Stimulated activated CD8-positive, alpha-beta memory T cell treated with anti-CD3 and anti-CD28 coated beads, Interleukin-4, amount 100 ng/mL, for 4 hours (primary cell): ENCODE measurements at regions not wholly inside any gene's neighbourhood (a gene's known extent, or its start where the extent isn't known, plus 50 kb on each side); places are given as distances from the start of the nearest gene placed in this dataset.
"Not testable (repeated sequence)": the region's sequence is repeated elsewhere in the genome, so short reads cannot be mapped to it uniquely, and the experiment has no call there.

Experiments used
- DNase-seq, 2 donors: peaks; one replicate each; pipeline ENCODE4 v3.0.0-alpha.2; 2020; ENCODE audit warnings: low read depth in 2 of 2, low spot score in 1 of 2

DNA sequence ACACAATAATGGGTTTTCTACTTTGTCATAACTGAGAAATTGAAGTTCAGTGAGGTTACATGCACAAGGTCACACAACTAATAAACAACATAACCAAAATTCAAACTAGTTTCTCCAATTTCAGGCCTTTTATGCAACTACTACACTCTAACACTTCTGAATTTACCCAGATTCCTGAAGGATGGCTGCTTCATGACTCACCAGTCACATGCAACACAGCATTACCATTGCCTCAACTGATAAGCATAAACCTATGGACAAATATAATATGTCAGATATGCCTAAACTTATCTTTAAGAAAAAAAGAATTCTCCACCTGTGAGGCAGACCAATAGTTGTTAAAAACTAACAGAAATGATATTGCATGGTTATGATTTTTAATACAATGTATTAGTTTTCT is 586.5 kb upstream of the SLC8A1 start:
- no peak for DNase-seq

- not testable (repeated sequence) for DNase-seq
Measured at GRCh38 chr2:41039750-41040149, 587.9 kb upstream of the SLC8A1 start.

GRCh38 chr2:41040782-41041520 is 589.1 kb upstream of the SLC8A1 start:
- no peak for DNase-seq

DNA sequence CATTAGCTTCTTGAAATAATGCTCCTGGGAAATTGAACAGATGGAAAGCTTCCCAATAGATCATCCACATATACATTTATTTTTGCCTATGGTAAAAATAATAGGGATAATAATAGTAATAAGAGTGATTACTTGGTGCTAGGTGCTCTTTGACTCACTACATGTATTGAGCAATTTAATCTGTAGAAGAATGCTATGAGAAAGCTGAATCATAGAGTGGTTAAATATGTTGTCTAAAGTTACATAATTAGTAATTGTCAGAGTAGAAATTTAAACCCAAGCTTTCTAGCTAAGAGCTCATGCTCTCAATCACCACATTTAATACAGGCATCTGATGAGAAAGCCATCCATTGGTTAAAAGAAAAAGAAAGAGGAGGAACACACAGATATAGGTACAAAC is 590.5 kb upstream of the SLC8A1 start:
- DNase-seq: no peak

GRCh38 chr2:41061356-41061755 is 609.5 kb upstream of the SLC8A1 start:
- DNase-seq: no peak

DNA sequence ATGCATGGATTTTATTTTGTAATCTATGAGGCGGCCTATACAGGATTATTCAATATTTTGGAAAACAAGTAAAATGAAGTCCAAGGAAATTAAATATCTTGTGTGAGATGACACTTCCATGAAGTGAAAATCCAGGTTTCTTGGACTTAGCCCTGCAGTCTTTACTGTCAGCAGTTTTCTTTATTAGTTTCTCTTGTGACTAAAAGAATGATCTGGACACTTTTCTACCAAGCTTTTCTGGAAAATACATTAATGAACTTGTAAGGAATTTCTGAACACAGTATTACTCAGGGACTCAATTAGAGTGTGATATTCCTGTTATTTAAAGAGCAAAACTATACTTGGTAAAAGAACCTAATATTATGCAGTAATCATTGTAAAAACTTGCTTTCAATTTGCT is 610.4 kb upstream of the SLC8A1 start:
- no peak for DNase-seq

- no peak for DNase-seq
Measured at GRCh38 chr2:41066168-41066567, 614.3 kb upstream of the SLC8A1 start.

DNA sequence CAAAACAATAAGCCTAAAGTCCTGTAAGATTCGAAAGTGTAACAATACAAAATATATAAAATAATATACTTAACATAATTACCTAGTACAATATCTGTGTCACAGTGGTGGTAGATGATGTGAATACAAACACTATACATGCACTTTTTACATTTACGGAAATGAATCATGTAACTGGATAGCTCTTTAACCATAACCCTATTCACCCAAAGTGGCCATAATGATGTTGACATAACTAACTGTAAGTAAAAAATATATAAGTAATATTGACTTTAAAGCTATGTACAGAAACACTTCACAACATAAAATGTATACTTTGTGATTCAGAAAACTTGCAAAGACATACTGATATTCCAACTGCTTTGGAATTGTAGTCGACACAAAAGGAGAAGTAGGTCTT is 616.9 kb upstream of the SLC8A1 start:
- no peak for DNase-seq

DNA sequence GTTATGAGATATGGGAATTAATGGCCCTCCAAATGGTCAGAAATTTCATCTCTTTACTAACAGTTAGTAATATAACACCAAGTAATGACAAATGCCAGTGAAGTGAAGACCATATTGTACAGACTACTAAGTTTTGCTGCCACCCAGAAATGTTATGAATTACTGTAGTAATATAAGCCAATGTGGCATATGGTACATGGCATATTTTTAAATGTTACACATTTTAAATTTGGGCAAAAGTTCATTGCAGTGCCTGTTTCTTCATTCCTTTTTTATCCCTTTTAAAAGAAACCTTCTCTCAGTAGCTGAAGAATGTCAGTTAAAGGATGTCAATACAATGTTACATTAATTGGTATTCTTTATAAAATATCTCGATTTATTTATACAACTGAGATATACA is 626.5 kb upstream of the SLC8A1 start:
- DNase-seq: no peak

DNA sequence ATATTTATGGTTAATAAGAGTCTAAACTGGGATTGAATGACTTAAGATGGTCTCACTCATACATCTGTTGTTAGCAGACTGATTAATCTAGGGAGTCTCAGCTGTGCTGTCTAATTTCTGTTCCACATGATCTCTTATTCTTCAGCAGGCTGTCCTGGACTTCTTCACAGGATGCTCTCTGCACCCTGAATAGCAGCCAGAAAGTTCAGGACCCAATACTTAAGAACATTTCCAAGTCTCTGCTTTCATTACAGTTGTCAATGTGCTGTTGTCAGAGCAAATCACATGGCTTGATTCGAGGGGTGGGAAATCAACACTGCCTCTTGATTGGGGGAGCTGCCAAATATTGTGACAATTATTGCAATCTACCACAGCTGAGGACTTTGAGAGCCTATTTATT is 627.1 kb upstream of the SLC8A1 start:
- no peak for DNase-seq

DNA sequence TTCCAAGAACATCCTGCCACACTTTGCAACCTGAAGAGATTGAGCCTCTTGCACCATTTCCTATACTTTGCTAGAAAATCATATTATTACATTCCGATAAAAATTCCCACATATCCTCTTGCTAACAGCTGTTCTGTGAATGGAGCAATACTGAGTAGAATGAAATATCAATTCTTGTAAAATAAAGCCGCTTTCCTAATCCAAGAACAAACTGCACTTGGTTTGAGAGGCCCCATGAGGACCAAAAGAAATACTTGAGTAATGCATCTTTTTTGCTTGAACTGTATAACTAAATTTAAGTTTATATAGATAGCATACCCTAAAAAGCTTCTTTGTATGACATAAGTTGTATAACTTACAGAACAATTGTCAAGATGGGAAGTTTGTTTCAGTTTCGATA is 632.4 kb upstream of the SLC8A1 start:
- no peak for DNase-seq

GRCh38 chr2:41087946-41088345 is 636.1 kb upstream of the SLC8A1 start:
- no peak for DNase-seq

- DNase-seq: no peak
Measured at GRCh38 chr2:41101281-41101680, 649.4 kb upstream of the SLC8A1 start.

GRCh38 chr2:41109744-41110143 is 657.9 kb upstream of the SLC8A1 start:
- no peak for DNase-seq

DNA sequence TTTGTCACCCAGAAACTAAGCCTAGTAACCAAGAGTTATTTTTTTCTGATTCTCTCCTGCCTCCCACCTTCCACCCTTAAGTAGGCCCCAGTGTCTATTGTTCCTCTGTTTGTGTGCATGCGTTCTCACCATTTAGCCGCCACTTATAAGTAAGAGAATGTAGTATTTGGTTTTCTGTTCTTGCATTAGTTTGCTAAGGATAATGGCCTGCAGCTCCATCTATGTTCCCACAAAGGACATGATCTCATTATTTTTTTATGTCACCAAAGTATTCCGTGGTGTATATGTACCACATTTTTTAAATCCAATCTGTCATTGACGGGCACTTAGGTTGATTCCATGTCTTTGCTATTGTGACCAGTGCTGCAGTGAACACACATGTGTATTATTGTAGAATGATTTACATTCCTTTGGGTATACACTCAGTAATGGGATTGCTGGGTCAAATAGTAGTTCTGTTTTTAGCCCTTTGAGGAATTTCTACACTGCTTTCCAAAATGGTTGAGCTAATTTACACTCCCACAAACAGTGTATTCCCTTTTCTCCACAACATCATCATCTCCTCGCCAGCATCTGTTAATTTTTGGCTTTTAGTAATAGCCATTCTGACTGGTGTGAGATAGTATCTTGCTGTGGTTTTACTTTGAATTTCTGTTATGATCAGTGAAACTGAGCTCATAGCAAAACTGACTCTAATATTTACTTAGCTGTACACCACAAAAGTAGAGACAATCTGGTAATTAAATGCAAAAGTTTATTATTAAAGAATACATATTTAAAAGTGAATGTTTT is 660.1 kb upstream of the SLC8A1 start:
- DNase-seq: no peak

DNA sequence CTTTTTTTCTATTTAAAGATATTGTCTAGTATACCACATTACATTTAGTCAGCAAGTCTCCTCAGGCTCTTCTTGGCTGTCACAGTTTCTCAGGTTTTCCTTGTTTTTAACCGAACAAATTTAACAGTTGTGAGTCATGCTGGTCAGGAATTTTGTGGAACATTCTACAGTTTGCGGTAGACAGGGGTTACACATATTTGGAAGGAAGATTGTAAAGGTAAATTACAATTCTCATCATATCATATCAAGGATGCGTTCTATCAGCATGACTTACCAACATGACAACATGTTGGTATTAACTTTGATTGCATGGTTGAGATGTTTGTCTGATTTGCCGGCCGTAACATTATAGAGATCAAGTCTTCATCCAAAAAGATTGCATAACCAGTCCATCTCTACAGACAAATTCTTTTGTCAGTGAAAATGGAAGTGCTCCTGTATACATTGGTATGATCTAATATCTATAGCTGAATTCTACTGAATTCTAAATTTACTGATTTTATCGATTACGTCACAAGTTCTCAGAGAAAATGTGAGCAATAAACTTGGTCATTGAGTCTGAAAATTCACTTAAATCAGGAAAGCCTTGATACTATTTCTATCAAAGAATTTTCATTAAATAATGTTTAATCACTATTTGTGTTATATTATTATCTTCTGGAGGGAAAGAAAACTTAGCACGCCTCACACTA is 664.4 kb upstream of the SLC8A1 start:
- no peak for DNase-seq

DNA sequence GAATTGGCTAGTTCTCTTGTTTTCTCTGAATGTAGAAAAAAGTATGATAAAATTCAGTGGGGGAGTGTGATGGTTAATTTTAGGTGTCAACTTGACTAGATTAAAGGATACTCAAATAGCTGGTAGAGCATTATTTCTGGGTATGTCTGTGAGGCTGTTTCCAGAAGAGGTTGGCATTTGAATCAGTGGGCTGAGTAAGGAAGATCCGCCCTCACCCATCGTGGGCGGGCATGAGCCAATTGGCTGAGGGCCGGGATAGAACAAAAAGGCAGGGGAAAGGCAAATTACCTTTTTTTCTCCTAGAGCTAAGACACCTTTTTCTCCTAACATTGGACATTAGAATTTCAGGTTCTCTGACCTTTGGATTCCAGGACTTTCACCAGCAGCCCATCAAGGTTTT is 667.6 kb upstream of the SLC8A1 start:
- no peak for DNase-seq

- no peak for DNase-seq
Measured at GRCh38 chr2:41123341-41123740, 671.5 kb upstream of the SLC8A1 start.

DNA sequence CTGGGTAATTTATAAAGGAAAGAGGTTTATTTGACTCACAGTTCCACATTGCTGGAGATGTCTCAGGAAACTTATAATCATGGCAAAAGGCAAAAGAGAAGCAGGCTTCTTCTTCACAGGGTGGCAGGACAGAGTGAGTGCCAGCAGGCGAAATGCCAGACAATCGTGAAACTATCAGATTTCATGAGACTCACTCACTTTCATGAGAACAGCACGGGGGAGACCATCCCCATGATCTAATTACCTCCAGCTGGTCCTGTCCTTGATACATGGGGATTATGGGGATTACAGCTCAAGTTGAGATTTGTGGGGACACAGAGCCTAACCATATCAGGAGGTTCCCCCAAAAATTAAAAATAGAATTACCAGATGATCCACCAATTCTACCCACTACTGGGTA is 675.5 kb upstream of the SLC8A1 start:
- DNase-seq: no peak

DNA sequence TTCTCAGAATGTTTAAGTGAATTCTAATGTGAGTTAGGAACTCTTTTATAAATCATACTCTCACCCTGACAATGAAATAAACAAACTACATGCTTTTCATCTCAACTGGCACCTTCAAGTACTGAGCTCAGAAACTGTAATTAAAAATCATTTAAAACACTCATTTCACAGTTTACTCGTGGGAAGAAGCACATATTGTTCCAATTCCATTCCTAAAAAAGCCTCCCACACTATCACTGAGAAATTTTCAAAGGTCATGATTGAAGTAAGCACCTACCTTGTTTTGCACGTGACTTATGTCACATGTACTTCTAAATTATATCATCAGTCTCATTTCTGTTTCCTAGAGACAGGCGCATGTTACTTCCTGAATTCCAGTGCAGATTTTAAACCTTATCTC is 678.1 kb upstream of the SLC8A1 start:
- no peak for DNase-seq

DNA sequence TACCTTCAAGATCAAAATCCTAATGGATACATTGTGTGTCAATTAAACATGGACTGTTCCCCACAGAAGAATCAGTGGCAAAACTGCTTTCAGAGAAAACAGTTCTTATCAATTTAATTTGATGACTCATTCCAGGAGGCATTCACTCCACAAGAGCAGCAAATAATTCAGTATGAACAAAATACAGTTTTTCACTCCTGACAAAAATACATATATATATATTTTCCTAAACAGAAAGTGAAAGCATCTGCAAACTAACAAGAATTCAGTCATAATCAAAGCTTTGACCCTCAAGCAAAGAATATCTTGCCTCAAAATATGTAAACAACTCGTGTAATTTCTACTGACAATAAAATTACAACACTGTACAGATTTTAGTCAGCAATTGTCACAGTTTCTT is 685.1 kb upstream of the SLC8A1 start:
- no peak for DNase-seq

DNA sequence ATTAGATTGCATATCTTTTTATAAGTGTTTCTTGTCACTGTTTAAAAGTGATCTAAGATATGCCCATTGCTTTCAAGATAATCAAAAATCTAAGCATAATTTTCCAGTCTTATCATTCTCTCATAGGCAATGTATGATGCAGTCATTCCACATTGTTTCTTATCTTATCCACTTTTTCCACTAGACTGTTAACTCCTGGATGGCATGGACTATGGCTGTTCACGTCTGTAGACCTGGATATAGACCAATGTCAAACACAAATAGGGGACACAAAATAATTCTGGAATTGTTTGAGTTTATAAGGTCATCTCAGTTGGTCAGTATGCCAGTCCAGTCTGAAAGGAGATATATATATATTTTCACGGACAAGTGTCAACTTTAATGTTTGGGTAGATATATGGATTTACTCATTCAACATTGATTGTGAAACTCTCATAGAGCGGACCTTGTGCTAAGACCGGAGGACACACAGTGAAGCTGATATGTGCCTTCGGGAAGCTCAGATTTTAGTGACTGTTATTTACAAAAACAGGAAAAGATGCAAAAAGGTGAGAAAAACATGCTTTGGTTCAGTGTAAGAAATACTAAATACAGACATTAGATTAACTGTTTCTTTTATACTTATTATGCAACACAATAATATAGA is 689.4 kb upstream of the SLC8A1 start:
- no peak for DNase-seq
